PC-3 (cell line): ENCODE measurements at regions not wholly inside any gene's neighbourhood (a gene's known extent, or its start where the extent isn't known, plus 50 kb on each side); places are given as distances from the start of the nearest gene placed in this dataset.

Experiments
- ATAC-seq: fragments of 200-7000 bp; cut with Tn5 transposase; 2 replicates; pipeline ENCODE4 v1.9.1; 2020; ENCODE audit warnings: mild to moderate bottlenecking, moderate library complexity
- BruUV-seq: library from RNA; stranded (reverse); fragments of 400-500 nt; replicated peaks from 2 replicates; lab custom pipeline; 2021; lab: Mats Ljungman, UMichigan
- CTCF ChIA-PET: fragments of 300-600 bp; sonication (Branson Sonifier 250); formaldehyde crosslinking; loops from one replicate; lab custom pipeline; 2022; ENCODE audit warnings: antibody characterized with exemption; lab: Charles Lee
- POLR2A ChIA-PET: fragments of 300-600 bp; sonication (Branson Sonifier 250); formaldehyde crosslinking; loops from one replicate; lab custom pipeline; 2022; ENCODE audit warnings: antibody characterized with exemption; ENCODE audit not compliant: unreplicated experiment; lab: Charles Lee
- DNase-seq: peaks from one replicate; pipeline ENCODE4 v3.0.0-alpha.2; 2015
- H2AFZ ChIP-seq: fragments of 300-600 bp; sonication (generic); 2 replicates; pipeline ENCODE4 v1.6.0; 2016; ENCODE audit warnings: antibody characterized with exemption, low read length
- H3F3A ChIP-seq: fragments of 300-600 bp; sonication (generic); one replicate; pipeline ENCODE4 v1.6.0; 2017; ENCODE audit warnings: antibody characterized with exemption, low read length, control low read depth, mild to moderate bottlenecking; ENCODE audit not compliant: unreplicated experiment
- H3K27ac ChIP-seq: fragments of 300-600 bp; sonication (generic); 2 replicates; pipeline ENCODE4 v1.5.1; 2016; ENCODE audit warnings: mild to moderate bottlenecking, low read length
- H3K27me3 ChIP-seq: fragments of 300-600 bp; sonication (generic); 2 replicates; pipeline ENCODE4 v1.6.1; 2016; ENCODE audit warnings: low read length, mixed read lengths
- H3K36me3 ChIP-seq: fragments of 300-600 bp; sonication (generic); 2 replicates; pipeline ENCODE4 v1.6.1; 2016; ENCODE audit warnings: low read depth, mixed run types, low read length, mixed read lengths
- H3K4me1 ChIP-seq: fragments of 300-600 bp; sonication (generic); 2 replicates; pipeline ENCODE4 v1.5.1; 2016; ENCODE audit warnings: low read length; ENCODE audit not compliant: insufficient read depth
- H3K4me2 ChIP-seq: fragments of 300-600 bp; sonication (generic); 2 replicates; pipeline ENCODE4 v1.6.0; 2016; ENCODE audit warnings: low read length
- H3K4me3 ChIP-seq: fragments of 300-600 bp; sonication (generic); 2 replicates; pipeline ENCODE4 v1.5.1; 2016; ENCODE audit warnings: mild to moderate bottlenecking, low read length, mixed read lengths
- H3K79me2 ChIP-seq: fragments of 300-600 bp; sonication (generic); 2 replicates; pipeline ENCODE4 v1.6.1; 2017; ENCODE audit warnings: low read length, mixed read lengths
- H3K9ac ChIP-seq: fragments of 300-600 bp; sonication (generic); 2 replicates; pipeline ENCODE4 v1.6.0; 2016; ENCODE audit warnings: mild to moderate bottlenecking, low read length
- H3K9me2 ChIP-seq: fragments of 300-600 bp; sonication (generic); replicated peaks from 2 replicates; pipeline ENCODE4 v1.6.1; 2016; ENCODE audit warnings: mixed run types, low read length, mixed read lengths
- H3K9me3 ChIP-seq: fragments of 300-600 bp; sonication (generic); 2 replicates; pipeline ENCODE4 v1.6.1; 2016; ENCODE audit warnings: low read length, mixed read lengths
- H4K20me1 ChIP-seq: fragments of 300-600 bp; sonication (generic); 2 replicates; pipeline ENCODE4 v1.6.1; 2016; ENCODE audit warnings: low read length, mixed read lengths
- EZH2 ChIP-seq: fragments of 300-600 bp; sonication (generic); IDR thresholded peaks from one replicate; pipeline ENCODE4 v1.6.1; 2017; ENCODE audit warnings: antibody characterized with exemption, mild to moderate bottlenecking, low read length; ENCODE audit not compliant: unreplicated experiment
- EZH2phosphoT487 ChIP-seq: fragments of 300-600 bp; sonication (generic); IDR thresholded peaks from 2 replicates; pipeline ENCODE4 v1.6.1; 2018; ENCODE audit warnings: mild to moderate bottlenecking, antibody characterized with exemption, low read length, borderline replicate concordance
- intact Hi-C: fragments of 100-400 bp; cut with micrococcal nuclease; formaldehyde crosslinking; loops from 2 replicates; pipeline ENCODE4 v1.9.0; 2023
- TF ChIP-seq, protein P1 (sequence below): fragments of 300-600 bp; sonication (generic); conservative IDR thresholded peaks from 2 replicates; pipeline ENCODE4 v1.5.1; 2017; ENCODE audit warnings: antibody characterized with exemption, low read depth, mild to moderate bottlenecking, low read length

DNA sequence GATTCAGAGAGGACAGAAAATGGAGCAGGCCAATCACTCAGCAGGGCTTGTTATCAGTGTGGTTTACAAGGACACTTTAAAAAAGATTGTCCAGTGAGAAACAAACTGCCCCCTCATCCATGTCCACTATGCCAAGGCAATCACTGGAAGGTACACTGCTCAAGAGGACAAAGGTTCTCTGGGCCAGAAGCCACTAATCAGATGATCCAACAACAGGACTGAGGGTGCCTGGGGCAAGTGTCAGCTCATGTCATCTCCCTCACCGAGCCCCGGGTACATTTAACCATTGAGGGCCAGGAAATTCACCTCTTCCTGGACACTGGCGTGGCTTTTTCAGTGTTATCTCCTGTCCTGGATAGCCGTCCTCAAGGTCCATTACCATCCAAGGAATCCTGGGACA, 513.7 kb upstream of the EPHA6 start:
- Histone ChIP-seq H3K79me2 (no peaks in the 10 kb centered on the region), H4K20me1 (no peaks in the 10 kb centered on the region), H3K4me1 (no peaks in the 10 kb centered on the region), H3K27me3 (no peaks in the 10 kb centered on the region), H3K36me3 (no peaks in the 10 kb centered on the region), H3K27ac (no peak overlapping the region), H2AFZ (no peak overlapping the region), H3K9me3 (no peaks in the 10 kb centered on the region), H3F3A (no peaks in the 10 kb centered on the region), H3K9me2 (no peaks in the 10 kb centered on the region), H3K4me3 (no peak overlapping the region), H3K9ac (no peak overlapping the region), H3K4me2 (no peak overlapping the region)
- no peak for ATAC-seq
- BruUV-seq: no TSS peak
- intact Hi-C loops: loop anchor here (10.0 kb wide), 1 partner anchor 276 kb away; no protein-coding TSS in a partner anchor
- DNase-seq: no peak
- ChIA-PET CTCF (no interaction called here), POLR2A (no interaction called here)
- TF ChIP-seq EZH2phosphoT487 (no peak), EZH2 (no peak)
- TF ChIP-seq, protein P1, sequence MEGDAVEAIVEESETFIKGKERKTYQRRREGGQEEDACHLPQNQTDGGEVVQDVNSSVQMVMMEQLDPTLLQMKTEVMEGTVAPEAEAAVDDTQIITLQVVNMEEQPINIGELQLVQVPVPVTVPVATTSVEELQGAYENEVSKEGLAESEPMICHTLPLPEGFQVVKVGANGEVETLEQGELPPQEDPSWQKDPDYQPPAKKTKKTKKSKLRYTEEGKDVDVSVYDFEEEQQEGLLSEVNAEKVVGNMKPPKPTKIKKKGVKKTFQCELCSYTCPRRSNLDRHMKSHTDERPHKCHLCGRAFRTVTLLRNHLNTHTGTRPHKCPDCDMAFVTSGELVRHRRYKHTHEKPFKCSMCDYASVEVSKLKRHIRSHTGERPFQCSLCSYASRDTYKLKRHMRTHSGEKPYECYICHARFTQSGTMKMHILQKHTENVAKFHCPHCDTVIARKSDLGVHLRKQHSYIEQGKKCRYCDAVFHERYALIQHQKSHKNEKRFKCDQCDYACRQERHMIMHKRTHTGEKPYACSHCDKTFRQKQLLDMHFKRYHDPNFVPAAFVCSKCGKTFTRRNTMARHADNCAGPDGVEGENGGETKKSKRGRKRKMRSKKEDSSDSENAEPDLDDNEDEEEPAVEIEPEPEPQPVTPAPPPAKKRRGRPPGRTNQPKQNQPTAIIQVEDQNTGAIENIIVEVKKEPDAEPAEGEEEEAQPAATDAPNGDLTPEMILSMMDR: no peak

DNA sequence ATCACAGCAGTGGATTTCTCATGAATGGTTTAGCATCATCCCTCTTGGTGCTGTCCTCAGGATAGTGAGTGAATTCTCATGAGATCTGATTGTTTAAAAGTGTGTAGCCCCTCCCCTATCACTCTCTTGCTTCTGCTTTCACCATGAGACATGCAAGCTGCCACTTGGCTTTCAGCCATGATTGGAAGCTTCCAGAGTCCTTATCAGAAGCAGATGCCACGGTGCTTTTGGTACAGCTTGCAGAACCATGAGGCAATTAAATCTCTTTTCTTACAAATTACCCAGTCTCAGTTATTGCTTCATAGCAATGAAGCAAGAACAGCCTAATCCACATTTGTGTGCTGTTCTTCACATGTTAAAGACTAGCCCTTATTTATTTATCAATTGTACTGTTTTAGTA, 495.2 kb upstream of the EPHA6 start:
- CTCF ChIA-PET: no interaction called here
- ATAC-seq: no peak
- Histone ChIP-seq H3F3A (no peaks in the 10 kb centered on the region), H3K4me3 (no peak overlapping the region), H3K79me2 (no peaks in the 10 kb centered on the region), H2AFZ (no peak overlapping the region), H3K36me3 (no peaks in the 10 kb centered on the region), H3K27ac (no peak overlapping the region), H4K20me1 (no peaks in the 10 kb centered on the region), H3K9me3 (no peaks in the 10 kb centered on the region), H3K27me3 (no peaks in the 10 kb centered on the region), H3K9me2 (no peaks in the 10 kb centered on the region), H3K4me2 (no peak overlapping the region), H3K9ac (no peak overlapping the region), H3K4me1 (0 out of 2 replicates have a peak, but pooled peaks cover under 1% of the 10 kb centered on the region)
- POLR2A ChIA-PET: no interaction called here
- no TSS peak for BruUV-seq
- TF ChIP-seq, protein P1: no peak
- TF ChIP-seq EZH2phosphoT487: no peak
- TF ChIP-seq EZH2: no peak
- no peak for DNase-seq
- intact Hi-C loops: no loop called here

GRCh38 chr3:96324087-96324486, 490.3 kb upstream of the EPHA6 start:
- no peaks in the 10 kb centered on the region for H3K36me3 ChIP-seq
- no peaks in the 10 kb centered on the region for H3K79me2 ChIP-seq
- ChIA-PET CTCF (no interaction called here), POLR2A (no interaction called here)
- no peak overlapping the region for H3K4me3 ChIP-seq
- intact Hi-C loops: no loop called here
- no peak overlapping the region for H3K27ac ChIP-seq
- H3K9ac ChIP-seq: no peak overlapping the region
- BruUV-seq: no TSS peak
- no peak for ATAC-seq
- no peaks in the 10 kb centered on the region for H3K9me3 ChIP-seq
- H3K4me1 ChIP-seq: peaks cover 11% of the 10 kb centered on the region; the same call in 1 of the 2 replicates
- H3K27me3 ChIP-seq: no peaks in the 10 kb centered on the region
- no peak overlapping the region for H3K4me2 ChIP-seq
- no peak for DNase-seq
- no peaks in the 10 kb centered on the region for H4K20me1 ChIP-seq
- no peaks in the 10 kb centered on the region for H3F3A ChIP-seq
- H2AFZ ChIP-seq: no peak overlapping the region
- TF ChIP-seq EZH2phosphoT487 (no peak), EZH2 (no peak)
- TF ChIP-seq, protein P1: no peak
- H3K9me2 ChIP-seq: no peaks in the 10 kb centered on the region
